Spleen (tissue), 11 donors: ENCODE measurements at regions not wholly inside any gene's neighbourhood (a gene's known extent, or its start where the extent isn't known, plus 50 kb on each side); places are given as distances from the start of the nearest gene placed in this dataset.

Source experiments
- DNase-seq: peaks from one replicate; pipeline ENCODE4 v3.0.0-alpha.2; 2020
- H3K27ac ChIP-seq, 8 donors: fragments of 200-600 bp; sonication (generic) in 7 of 8; 1 replicate in 4 of 8; 2 replicates in 4 of 8; pipeline versions ENCODE4 v1.5.0 to v1.8.0; 2016 to 2021; ENCODE audit warnings: inconsistent platforms in 4 of 8, mild to moderate bottlenecking in 4 of 8, moderate library complexity in 1 of 8
- H3K27me3 ChIP-seq, 7 donors: fragments of 200-600 bp; sonication (generic) in 6 of 7; replicated peaks in 1 of 7; 1 replicate in 4 of 7; 2 replicates in 3 of 7; pipeline versions ENCODE4 v1.5.0 to v1.8.0; 2016 to 2021; ENCODE audit warnings: inconsistent platforms in 3 of 7, mild to moderate bottlenecking in 1 of 7
- H3K36me3 ChIP-seq, 6 donors: fragments of 200-600 bp; sonication (generic) in 5 of 6; 1 replicate in 4 of 6; 2 replicates in 2 of 6; pipeline versions ENCODE4 v1.5.0 to v1.8.0; 2016 to 2021; ENCODE audit warnings: inconsistent platforms in 2 of 6
- H3K4me1 ChIP-seq, 6 donors: fragments of 200-600 bp; sonication (generic) in 5 of 6; 1 replicate in 3 of 6; 2 replicates in 3 of 6; pipeline versions ENCODE4 v1.5.0 to v1.8.0; 2016 to 2021; ENCODE audit warnings: inconsistent platforms in 3 of 6
- H3K4me3 ChIP-seq, 8 donors: fragments of 200-600 bp; sonication (generic) in 7 of 8; 1 replicate in 4 of 8; 2 replicates in 4 of 8; pipeline versions ENCODE4 v1.5.0 to v1.8.0; 2016 to 2021; ENCODE audit warnings: inconsistent platforms in 4 of 8, mild to moderate bottlenecking in 4 of 8, moderate library complexity in 2 of 8
- H3K9me3 ChIP-seq, 8 donors: fragments of 200-600 bp; sonication (generic) in 7 of 8; 1 replicate in 4 of 8; 2 replicates in 4 of 8; pipeline versions ENCODE4 v1.5.0 to v1.8.0; 2016 to 2021; ENCODE audit warnings: inconsistent platforms in 4 of 8
- POLR2A ChIP-seq, 3 donors: fragments of 450-650 bp; IDR thresholded peaks; one replicate each; pipeline ENCODE4 v1.5.1; 2017; ENCODE audit warnings: antibody characterized with exemption in 3 of 3, mild to moderate bottlenecking in 1 of 3
- POLR2AphosphoS5 ChIP-seq, 3 donors: sonication (generic); formaldehyde crosslinking; IDR thresholded peaks; one replicate each; pipeline ENCODE4 v1.5.1; 2017; ENCODE audit warnings: antibody characterized with exemption in 3 of 3
- WGBS, 5 donors: extraction: QIAGEN DNeasy Blood & Tissue Kit in 3 of 5; methylation state at CpG; one replicate each; pipeline versions ENCODE4 v1.1.5 to v1.1.7; 2013 to 2018; 5-methylcytosine and 5-hydroxymethylcytosine counted together
- intact Hi-C: fragments of 100-400 bp; cut with DNase I; formaldehyde crosslinking; loops from one replicate; pipeline ENCODE4 v1.15.0; 2023; ENCODE audit warnings: low total_unique reads
- TF ChIP-seq, protein P1 (sequence below), 11 experiments: fragments of 200-600 bp in 7 of 11; fragments of 450-650 bp in 4 of 11; sonication (generic) in 4 of 11; IDR thresholded peaks in 8 of 11; conservative IDR thresholded peaks in 3 of 11; 1 replicate in 7 of 11; 2 replicates in 4 of 11; pipeline versions ENCODE4 v1.4.0 to v1.8.0; 2016 to 2021; ENCODE audit warnings: antibody characterized with exemption in 11 of 11, inconsistent platforms in 4 of 11, mild to moderate bottlenecking in 1 of 11
- donor health status: healthy with polysubstance abuse.
- donor health status: DM: no; HTN: no; CAD: no; lungs with moderate emphysema.
- donor health status: DM: no; HTN: no; CAD: no.
- donor health status: Bipolar disorder and iron deficiency.
- donor health status: healthy.
- donor health status: DM: no; HTN: no; CAD: no.
- donor health status: DM: yes; HTN: yes; CAD: no.

DNA sequence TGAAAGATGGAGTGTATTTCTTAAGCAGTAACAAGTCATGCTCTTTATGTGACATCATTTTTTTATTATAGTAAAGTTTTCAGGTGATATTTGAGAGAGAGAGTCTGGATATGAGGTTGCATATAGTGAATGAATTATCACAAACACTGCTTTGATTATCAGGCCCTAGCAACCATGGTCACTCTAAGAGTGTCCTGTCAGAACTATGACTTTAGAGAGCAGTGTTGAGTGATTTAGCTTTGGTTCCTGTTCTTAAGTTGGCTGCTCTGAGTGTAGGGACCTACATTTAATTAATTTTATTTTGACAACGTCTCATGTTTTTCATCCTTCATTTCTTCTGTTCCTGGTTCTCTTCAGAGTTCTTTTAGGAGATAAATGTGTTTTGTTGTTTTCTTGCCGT lies 275.5 kb downstream of the KCNJ3 start:
- WGBS, 5 donors: 25 to 56% (median 38%) methylated on average over 2 of the region's 2 CpGs
- Histone ChIP-seq H3K27ac (no peak overlapping the region), H3K4me1 (no peaks in the 10 kb centered on the region), H3K27me3 (no peaks in the 10 kb centered on the region), H3K9me3 (no peaks in the 10 kb centered on the region), H3K36me3 (no peaks in the 10 kb centered on the region), H3K4me3 (no peak overlapping the region)
- no peak for TF ChIP-seq POLR2A (IDR thresholded peaks at IDR 0.05)
- TF ChIP-seq, protein P1, sequence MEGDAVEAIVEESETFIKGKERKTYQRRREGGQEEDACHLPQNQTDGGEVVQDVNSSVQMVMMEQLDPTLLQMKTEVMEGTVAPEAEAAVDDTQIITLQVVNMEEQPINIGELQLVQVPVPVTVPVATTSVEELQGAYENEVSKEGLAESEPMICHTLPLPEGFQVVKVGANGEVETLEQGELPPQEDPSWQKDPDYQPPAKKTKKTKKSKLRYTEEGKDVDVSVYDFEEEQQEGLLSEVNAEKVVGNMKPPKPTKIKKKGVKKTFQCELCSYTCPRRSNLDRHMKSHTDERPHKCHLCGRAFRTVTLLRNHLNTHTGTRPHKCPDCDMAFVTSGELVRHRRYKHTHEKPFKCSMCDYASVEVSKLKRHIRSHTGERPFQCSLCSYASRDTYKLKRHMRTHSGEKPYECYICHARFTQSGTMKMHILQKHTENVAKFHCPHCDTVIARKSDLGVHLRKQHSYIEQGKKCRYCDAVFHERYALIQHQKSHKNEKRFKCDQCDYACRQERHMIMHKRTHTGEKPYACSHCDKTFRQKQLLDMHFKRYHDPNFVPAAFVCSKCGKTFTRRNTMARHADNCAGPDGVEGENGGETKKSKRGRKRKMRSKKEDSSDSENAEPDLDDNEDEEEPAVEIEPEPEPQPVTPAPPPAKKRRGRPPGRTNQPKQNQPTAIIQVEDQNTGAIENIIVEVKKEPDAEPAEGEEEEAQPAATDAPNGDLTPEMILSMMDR (IDR thresholded peaks at IDR 0.05 in 8 of 11, conservative IDR thresholded peaks at IDR 0.05 in 3 of 11): no peak
- TF ChIP-seq POLR2AphosphoS5 (IDR thresholded peaks at IDR 0.05): no peak
- no peak for DNase-seq
- intact Hi-C loops: no loop called here

DNA sequence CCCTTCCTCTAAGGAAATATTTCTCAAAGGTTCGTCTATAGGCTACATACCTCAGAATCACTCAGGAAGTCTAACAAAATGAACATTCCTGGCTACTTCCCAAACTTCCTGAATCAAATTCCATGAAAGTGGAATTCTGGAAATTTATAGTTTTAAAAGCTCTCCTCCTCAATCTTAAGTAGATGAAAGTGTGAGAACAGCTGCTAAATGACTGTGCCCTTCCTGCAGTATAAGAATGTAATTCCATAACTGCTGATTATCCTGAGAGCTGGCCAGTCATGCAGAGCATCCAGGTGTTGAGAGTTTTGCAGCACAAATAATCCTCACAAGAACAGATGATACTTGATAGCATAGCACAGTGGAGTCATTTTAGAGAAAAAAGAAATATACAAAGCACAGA lies 265.0 kb downstream of the KCNJ3 start:
- Histone ChIP-seq H3K36me3 (no peaks in the 10 kb centered on the region), H3K27me3 (no peaks in the 10 kb centered on the region), H3K27ac (no peak overlapping the region), H3K9me3 (no peaks in the 10 kb centered on the region), H3K4me3 (no peak overlapping the region), H3K4me1 (no peaks in the 10 kb centered on the region)
- intact Hi-C loops: no loop called here
- DNase-seq: no peak
- WGBS, 5 donors: 23 to 34% (median 30%) methylated on average over 1 of the region's 1 CpG
- TF ChIP-seq POLR2A (IDR thresholded peaks at IDR 0.05) (no peak), POLR2AphosphoS5 (IDR thresholded peaks at IDR 0.05) (no peak)
- TF ChIP-seq, protein P1 (IDR thresholded peaks at IDR 0.05 in 8 of 11, conservative IDR thresholded peaks at IDR 0.05 in 3 of 11): no peak

DNA sequence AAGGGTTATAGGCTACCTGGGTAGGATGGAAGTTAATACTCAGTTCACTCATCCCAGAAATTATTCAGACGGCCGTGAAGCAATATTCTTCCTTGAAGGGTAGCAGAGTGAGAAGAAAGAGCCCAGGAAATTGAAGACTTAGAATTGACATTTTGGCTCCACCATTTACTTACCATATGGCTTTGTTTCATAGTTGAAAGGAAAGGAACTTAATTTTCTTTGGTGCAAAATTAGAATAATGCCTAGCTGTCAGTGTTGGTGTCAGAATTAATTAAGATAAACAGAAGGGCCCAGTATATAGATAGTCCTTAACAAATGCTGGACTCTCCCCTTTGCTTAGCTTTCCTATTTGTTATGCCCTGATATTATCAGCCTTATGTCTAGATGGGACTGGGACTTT lies 263.2 kb downstream of the KCNJ3 start:
- Histone ChIP-seq H3K4me1 (no peaks in the 10 kb centered on the region), H3K9me3 (no peaks in the 10 kb centered on the region), H3K36me3 (no peaks in the 10 kb centered on the region), H3K27ac (no peak overlapping the region), H3K27me3 (no peaks in the 10 kb centered on the region), H3K4me3 (no peak overlapping the region)
- no peak for DNase-seq
- intact Hi-C loops: no loop called here
- 89 to 94% (median 89%) methylated on average over 2 of the region's 2 CpGs for WGBS, 5 donors
- TF ChIP-seq POLR2AphosphoS5 (IDR thresholded peaks at IDR 0.05) (no peak), POLR2A (IDR thresholded peaks at IDR 0.05) (no peak)
- TF ChIP-seq, protein P1 (IDR thresholded peaks at IDR 0.05 in 8 of 11, conservative IDR thresholded peaks at IDR 0.05 in 3 of 11): no peak

DNA sequence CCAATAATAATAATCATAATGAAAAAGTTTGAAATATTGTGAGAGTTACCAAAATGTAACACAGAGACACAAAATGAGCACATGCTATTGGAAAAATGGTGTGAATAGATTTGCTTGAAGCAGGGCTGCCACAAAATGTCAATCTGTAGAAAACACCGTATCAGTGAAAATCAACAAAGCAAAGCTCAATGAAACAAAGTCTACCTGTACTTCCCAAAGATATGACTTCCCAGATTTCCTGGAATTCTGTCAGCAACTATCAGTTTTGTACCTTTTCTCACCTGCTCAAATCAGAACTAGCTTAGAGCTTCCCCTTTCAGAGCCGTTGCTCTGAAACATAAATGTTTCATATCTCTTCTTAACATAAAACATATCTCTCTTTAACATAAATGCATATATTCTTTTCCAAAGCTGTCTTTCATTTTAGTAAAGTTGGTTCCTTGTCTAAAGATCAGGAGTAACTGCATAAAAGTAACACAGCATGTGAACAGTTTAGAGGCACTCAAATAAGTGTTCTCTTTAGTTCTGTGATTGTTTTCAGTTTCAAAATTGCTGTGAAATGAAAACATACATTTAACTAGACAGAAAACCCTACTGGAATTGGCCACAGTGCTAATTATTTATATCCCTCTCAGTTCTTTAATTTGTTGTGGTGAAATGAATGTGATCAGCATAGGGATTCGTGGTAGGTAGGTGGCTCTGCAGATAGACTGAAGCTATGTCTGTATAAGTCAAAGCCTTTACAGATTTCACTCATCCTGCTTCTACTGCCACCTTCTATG lies 262.5 kb downstream of the KCNJ3 start:
- peaks cover 0 to 2% (median 0%) of the 10 kb centered on the region in 8 donors for H3K9me3 ChIP-seq
- no peaks in the 10 kb centered on the region for H3K27me3 ChIP-seq
- WGBS, 5 donors: 65 to 79% (median 75%) methylated on average over 3 of the region's 3 CpGs
- H3K36me3 ChIP-seq: no peaks in the 10 kb centered on the region
- intact Hi-C loops: no loop called here
- no peak overlapping the region for H3K27ac ChIP-seq
- no peak for TF ChIP-seq POLR2AphosphoS5 (IDR thresholded peaks at IDR 0.05)
- H3K4me1 ChIP-seq: no peaks in the 10 kb centered on the region
- H3K4me3 ChIP-seq: no peak overlapping the region
- no peak for DNase-seq
